CD4-positive, CD25-positive, alpha-beta regulatory T cell (primary cell): ENCODE measurements at regions not wholly inside any gene's neighbourhood (a gene's known extent, or its start where the extent isn't known, plus 50 kb on each side); places are given as distances from the start of the nearest gene placed in this dataset.
A peak's percentile ranks its signal among the peaks of the same experiment; 100 is the strongest.

Experiments
- ATAC-seq, 2 donors: fragments of 150-1000 bp; cut with Tn5 transposase; one replicate each; pipeline ENCODE4 v1.10.0; 2021; ENCODE audit warnings: low read depth in 2 of 2, moderate number of reproducible peaks in 2 of 2, moderate library complexity in 1 of 2
- DNase-seq, 3 donors: peaks; one replicate each; pipeline versions ENCODE4 v3.0.0 to v3.0.0-alpha.2; 2012 to 2022; ENCODE audit warnings: mixed read lengths in 1 of 3
- H3K27ac ChIP-seq: one replicate; pipeline ENCODE4 v1.7.0; 2013; ENCODE audit warnings: mild to moderate bottlenecking, low read length; ENCODE audit not compliant: insufficient read depth, poor library complexity, severe bottlenecking
- H3K27me3 ChIP-seq: one replicate; pipeline ENCODE4 v1.7.0; 2013; ENCODE audit warnings: low read length; ENCODE audit not compliant: control insufficient read depth, insufficient read depth
- H3K36me3 ChIP-seq: one replicate; pipeline ENCODE4 v1.7.0; 2013; ENCODE audit warnings: mild to moderate bottlenecking, low read length, moderate library complexity; ENCODE audit not compliant: control insufficient read depth, insufficient read depth
- H3K4me1 ChIP-seq: 2 replicates; pipeline ENCODE4 v1.7.0; 2013; ENCODE audit warnings: mild to moderate bottlenecking, low read length; ENCODE audit not compliant: insufficient read depth, control insufficient read depth, poor library complexity, severe bottlenecking
- H3K4me3 ChIP-seq: one replicate; pipeline ENCODE4 v1.7.0; 2013; ENCODE audit warnings: low read depth, mild to moderate bottlenecking, low read length, moderate library complexity
- H3K9me3 ChIP-seq, 2 experiments: 1 replicate in 1 of 2; 2 replicates in 1 of 2; pipeline ENCODE4 v1.7.0; 2013; ENCODE audit warnings: low read length in 2 of 2, mild to moderate bottlenecking in 1 of 2, moderate library complexity in 1 of 2; ENCODE audit not compliant: control insufficient read depth in 2 of 2
- H3K27ac Mint-ChIP-seq, 3 donors: one replicate each; pipeline ENCODE4 v1.8.0; 2020 to 2022; ENCODE audit warnings: mild to moderate bottlenecking in 3 of 3, mixed read lengths in 3 of 3, moderate library complexity in 2 of 3
- H3K27me3 Mint-ChIP-seq: one replicate; pipeline ENCODE4 v1.8.0; 2022; ENCODE audit warnings: mild to moderate bottlenecking, mixed read lengths
- H3K36me3 Mint-ChIP-seq: one replicate; pipeline ENCODE4 v1.8.0; 2020; ENCODE audit warnings: mixed read lengths
- H3K4me1 Mint-ChIP-seq, 4 donors: one replicate each; pipeline ENCODE4 v1.8.0; 2020 to 2022; ENCODE audit warnings: mixed read lengths in 4 of 4, mild to moderate bottlenecking in 1 of 4
- H3K4me3 Mint-ChIP-seq, 4 donors: one replicate each; pipeline ENCODE4 v1.8.0; 2020 to 2022; ENCODE audit warnings: mild to moderate bottlenecking in 4 of 4, mixed read lengths in 4 of 4, moderate library complexity in 3 of 4
- H3K9me3 Mint-ChIP-seq, 7 donors: one replicate each; pipeline ENCODE4 v1.8.0; 2020 to 2022; ENCODE audit warnings: mixed read lengths in 7 of 7, mild to moderate bottlenecking in 3 of 7, moderate library complexity in 2 of 7

DNA sequence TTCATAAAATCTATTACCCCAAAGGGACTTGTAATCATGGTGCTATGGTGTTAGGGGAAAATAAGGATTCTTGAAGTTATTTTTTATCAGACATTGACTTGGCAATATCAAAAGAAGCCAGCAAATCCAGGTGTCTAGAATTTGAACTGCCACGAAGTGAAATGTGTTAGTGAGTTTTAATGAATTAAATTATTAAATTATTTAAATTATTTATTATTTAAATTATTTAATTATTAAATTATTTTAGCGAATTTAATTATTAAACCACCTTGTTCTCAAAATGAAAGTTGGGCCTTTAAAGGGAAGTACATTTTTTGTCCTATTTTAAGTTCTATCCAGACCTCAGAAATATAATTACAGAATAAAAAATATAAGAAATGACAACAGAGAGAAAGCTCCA, 332.6 kb upstream of the SMC2 start:
- Mint-ChIP-seq H3K36me3 (no peaks in the 10 kb centered on the region), H3K4me3 (no peak overlapping the region), H3K9me3 (peaks cover 0 to 4% (median 2%) of the 10 kb centered on the region in 7 donors), H3K4me1 (no peaks in the 10 kb centered on the region), H3K27ac (no peak overlapping the region), H3K27me3 (no peaks in the 10 kb centered on the region)
- ATAC-seq (no peak), DNase-seq (no peak)
- Histone ChIP-seq H3K4me1 (no peaks in the 10 kb centered on the region), H3K4me3 (no peak overlapping the region), H3K9me3 (no peaks in the 10 kb centered on the region), H3K36me3 (no peaks in the 10 kb centered on the region), H3K27ac (no peak overlapping the region), H3K27me3 (no peaks in the 10 kb centered on the region)

DNA sequence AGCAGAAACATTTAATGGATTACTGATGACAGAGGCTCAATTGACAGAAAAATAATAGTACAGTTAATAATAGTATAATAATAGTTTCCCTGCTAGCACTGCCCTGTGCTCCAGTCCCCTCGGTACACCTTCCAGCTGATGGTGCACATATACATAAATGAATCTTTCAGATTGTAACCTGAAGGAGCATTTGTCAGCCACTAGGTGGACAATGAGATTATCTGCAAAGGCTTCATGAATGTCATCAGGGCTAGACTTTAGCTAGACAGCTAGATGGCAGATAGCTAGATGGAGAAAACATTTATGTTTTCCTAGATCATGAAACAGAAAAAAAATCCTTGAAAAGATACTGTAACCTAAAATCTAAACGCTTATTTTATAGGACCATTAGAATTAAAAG, 304.4 kb upstream of the SMC2 start:
- H3K4me3 ChIP-seq, result no peak overlapping the region
- Mint-ChIP-seq H3K4me3 (no peak overlapping the region), H3K27ac (no peak overlapping the region), H3K4me1 (no peaks in the 10 kb centered on the region), H3K27me3 (no peaks in the 10 kb centered on the region), H3K36me3 (no peaks in the 10 kb centered on the region), H3K9me3 (peaks cover 0 to 10% (median 6%) of the 10 kb centered on the region in 7 donors)
- ATAC-seq (no peak), DNase-seq (peak in 1 of 3 donors; percentile 8)
- H3K27me3 ChIP-seq, result no peaks in the 10 kb centered on the region
- no peaks in the 10 kb centered on the region for H3K4me1 ChIP-seq
- H3K27ac ChIP-seq, result no peak overlapping the region
- H3K36me3 ChIP-seq, result no peaks in the 10 kb centered on the region
- H3K9me3 ChIP-seq, result no peaks in the 10 kb centered on the region

DNA sequence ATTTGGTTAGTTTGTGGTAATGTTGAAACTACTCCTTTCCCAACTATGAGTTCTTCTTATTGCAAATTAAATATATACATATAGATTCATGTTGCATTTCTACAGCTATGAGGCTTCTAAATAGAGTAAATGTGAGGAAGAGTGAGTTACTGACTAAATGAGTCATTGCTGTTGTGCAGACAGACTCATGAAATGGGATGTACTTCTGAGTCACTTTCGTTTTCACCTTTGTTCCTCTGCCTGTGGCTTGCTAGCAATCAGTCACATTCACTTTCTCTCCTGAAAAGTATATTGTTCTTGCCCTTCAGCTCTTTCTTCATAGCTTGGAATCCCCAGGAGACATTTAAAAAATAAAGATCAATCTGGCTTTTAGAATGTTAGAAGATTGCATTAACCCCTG, 295.5 kb upstream of the SMC2 start:
- no peak overlapping the region for H3K27ac Mint-ChIP-seq
- ATAC-seq, result peak in 1 of 2 donors; percentile 28
- Histone ChIP-seq H3K4me1 (no peaks in the 10 kb centered on the region), H3K36me3 (no peaks in the 10 kb centered on the region), H3K27me3 (no peaks in the 10 kb centered on the region), H3K9me3 (no peaks in the 10 kb centered on the region), H3K27ac (no peak overlapping the region), H3K4me3 (no peak overlapping the region)
- peak in 1 of 3 donors; percentile 35 for DNase-seq
- H3K4me1 Mint-ChIP-seq, result no peaks in the 10 kb centered on the region
- H3K36me3 Mint-ChIP-seq, result no peaks in the 10 kb centered on the region
- H3K27me3 Mint-ChIP-seq, result no peaks in the 10 kb centered on the region
- no peak overlapping the region for H3K4me3 Mint-ChIP-seq
- H3K9me3 Mint-ChIP-seq, result peaks cover 0 to 2% (median 0%) of the 10 kb centered on the region in 7 donors

DNA sequence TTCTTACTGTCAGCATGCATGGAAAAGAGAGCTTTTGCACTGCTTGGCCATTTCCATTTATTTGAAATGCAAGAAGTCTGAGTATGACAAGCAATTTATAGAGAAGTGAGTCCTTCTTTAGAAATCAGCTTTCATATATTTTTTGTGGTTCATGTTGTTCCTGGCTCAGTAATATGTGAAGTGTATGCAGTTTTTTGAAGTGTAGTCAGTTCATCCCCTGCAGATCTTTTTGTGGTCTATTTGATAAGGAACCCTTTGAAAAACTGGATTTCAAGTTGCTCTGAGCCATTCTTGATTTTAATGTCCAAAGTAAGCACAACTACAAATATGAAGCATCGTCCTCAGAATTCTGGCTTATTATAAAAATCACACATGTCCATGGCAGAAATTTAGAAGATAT, 294.1 kb upstream of the SMC2 start:
- Mint-ChIP-seq H3K4me3 (no peak overlapping the region), H3K9me3 (peaks cover 0 to 3% (median 0%) of the 10 kb centered on the region in 7 donors), H3K36me3 (no peaks in the 10 kb centered on the region), H3K27ac (no peak overlapping the region), H3K4me1 (no peaks in the 10 kb centered on the region), H3K27me3 (no peaks in the 10 kb centered on the region)
- Histone ChIP-seq H3K4me3 (no peak overlapping the region), H3K27me3 (no peaks in the 10 kb centered on the region), H3K4me1 (no peaks in the 10 kb centered on the region), H3K9me3 (no peaks in the 10 kb centered on the region), H3K36me3 (no peaks in the 10 kb centered on the region), H3K27ac (no peak overlapping the region)
- no peak for ATAC-seq
- no peak for DNase-seq

DNA sequence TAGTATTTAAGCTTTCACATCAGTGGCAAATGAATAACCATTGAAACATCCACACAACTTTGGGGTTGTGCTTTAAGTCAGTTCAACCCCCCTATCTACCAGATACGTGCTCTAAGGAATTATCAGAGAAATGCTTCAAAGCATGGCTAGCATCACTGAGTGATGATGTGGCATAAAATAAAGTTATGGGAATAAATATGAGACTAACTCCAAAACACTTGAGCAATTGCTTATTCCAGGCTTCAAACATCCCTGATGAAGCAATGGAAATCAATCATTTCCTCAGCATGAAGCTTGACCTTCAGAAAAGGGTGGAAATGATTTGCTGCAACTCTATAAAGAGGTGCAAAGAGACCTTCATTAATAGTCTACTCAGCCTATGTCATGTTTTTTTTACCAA, 292.0 kb upstream of the SMC2 start:
- H3K27me3 Mint-ChIP-seq, result no peaks in the 10 kb centered on the region
- peaks cover 0 to 7% (median 2%) of the 10 kb centered on the region in 7 donors for H3K9me3 Mint-ChIP-seq
- H3K36me3 ChIP-seq, result no peaks in the 10 kb centered on the region
- no peak for DNase-seq
- H3K4me1 Mint-ChIP-seq, result no peaks in the 10 kb centered on the region
- H3K9me3 ChIP-seq, result no peaks in the 10 kb centered on the region
- H3K4me3 Mint-ChIP-seq, result no peak overlapping the region
- H3K36me3 Mint-ChIP-seq, result no peaks in the 10 kb centered on the region
- no peaks in the 10 kb centered on the region for H3K4me1 ChIP-seq
- no peaks in the 10 kb centered on the region for H3K27me3 ChIP-seq
- no peak overlapping the region for H3K27ac ChIP-seq
- no peak overlapping the region for H3K4me3 ChIP-seq
- H3K27ac Mint-ChIP-seq, result no peak overlapping the region
- ATAC-seq, result no peak

DNA sequence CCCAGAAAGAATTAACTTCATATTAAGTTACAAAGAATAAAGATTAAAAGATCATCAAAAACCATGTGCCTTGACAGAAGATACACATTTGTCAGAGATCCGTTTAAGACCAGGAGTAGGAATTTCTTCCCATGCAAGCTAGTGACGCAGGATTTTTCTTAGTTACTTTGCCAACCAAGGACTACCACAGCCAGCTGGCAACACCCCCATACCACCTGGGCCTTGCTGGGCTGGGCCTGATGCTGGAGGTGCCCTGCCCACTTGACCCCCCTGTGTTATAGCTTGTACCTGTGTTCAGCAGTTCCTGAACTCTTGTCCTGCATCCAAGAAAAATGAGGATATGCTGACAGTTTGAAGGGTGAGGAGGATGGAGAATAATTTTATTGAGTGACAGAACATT, 290.9 kb upstream of the SMC2 start:
- no peak overlapping the region for H3K4me3 Mint-ChIP-seq
- Histone ChIP-seq H3K4me1 (no peaks in the 10 kb centered on the region), H3K27me3 (no peaks in the 10 kb centered on the region), H3K9me3 (no peaks in the 10 kb centered on the region), H3K27ac (no peak overlapping the region), H3K36me3 (no peaks in the 10 kb centered on the region), H3K4me3 (no peak overlapping the region)
- no peaks in the 10 kb centered on the region for H3K36me3 Mint-ChIP-seq
- H3K27me3 Mint-ChIP-seq, result no peaks in the 10 kb centered on the region
- H3K9me3 Mint-ChIP-seq, result peaks cover 0 to 15% (median 2%) of the 10 kb centered on the region in 7 donors
- peak overlapping the region in 1 of 3 donors; percentile 35 for H3K27ac Mint-ChIP-seq
- no peak for ATAC-seq
- H3K4me1 Mint-ChIP-seq, result no peaks in the 10 kb centered on the region
- no peak for DNase-seq

DNA sequence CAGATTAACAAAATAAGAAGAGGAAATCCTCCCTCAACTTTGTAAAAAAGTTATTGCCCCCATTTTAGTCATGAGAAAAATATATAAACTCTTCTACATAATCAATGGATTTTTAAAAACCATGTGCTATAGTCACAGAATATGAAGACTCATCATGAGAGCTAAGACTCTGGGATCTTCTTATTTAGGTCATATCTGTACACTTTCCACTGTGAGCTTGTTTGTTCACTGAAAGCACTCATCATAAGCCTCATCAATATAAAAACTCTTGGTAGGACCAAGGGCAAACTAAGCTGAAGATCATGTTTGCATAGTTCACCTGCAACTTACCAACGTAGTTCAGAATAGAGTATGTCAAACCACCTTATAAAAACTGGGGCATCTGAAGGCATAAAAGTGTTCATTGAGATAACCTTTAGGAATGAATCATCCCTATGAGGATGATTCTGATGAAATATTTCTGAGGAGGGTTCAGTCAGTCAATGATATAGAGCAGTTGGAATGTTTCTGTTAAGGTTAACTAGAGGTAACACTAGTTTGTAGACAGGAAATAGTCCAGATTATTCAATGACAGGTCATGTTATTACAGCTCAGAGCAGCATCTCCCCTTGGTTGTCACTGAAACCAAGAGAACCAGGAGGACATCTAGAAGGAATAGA, 289.9 kb upstream of the SMC2 start:
- H3K27me3 Mint-ChIP-seq, result no peaks in the 10 kb centered on the region
- Histone ChIP-seq H3K36me3 (no peaks in the 10 kb centered on the region), H3K27me3 (no peaks in the 10 kb centered on the region), H3K27ac (no peak overlapping the region), H3K4me3 (no peak overlapping the region), H3K4me1 (no peaks in the 10 kb centered on the region), H3K9me3 (no peaks in the 10 kb centered on the region)
- no peaks in the 10 kb centered on the region for H3K4me1 Mint-ChIP-seq
- DNase-seq, result no peak
- H3K4me3 Mint-ChIP-seq, result no peak overlapping the region
- no peak for ATAC-seq
- H3K27ac Mint-ChIP-seq, result no peak overlapping the region
- H3K36me3 Mint-ChIP-seq, result no peaks in the 10 kb centered on the region
- H3K9me3 Mint-ChIP-seq, result peaks cover 0 to 15% (median 2%) of the 10 kb centered on the region in 7 donors

DNA sequence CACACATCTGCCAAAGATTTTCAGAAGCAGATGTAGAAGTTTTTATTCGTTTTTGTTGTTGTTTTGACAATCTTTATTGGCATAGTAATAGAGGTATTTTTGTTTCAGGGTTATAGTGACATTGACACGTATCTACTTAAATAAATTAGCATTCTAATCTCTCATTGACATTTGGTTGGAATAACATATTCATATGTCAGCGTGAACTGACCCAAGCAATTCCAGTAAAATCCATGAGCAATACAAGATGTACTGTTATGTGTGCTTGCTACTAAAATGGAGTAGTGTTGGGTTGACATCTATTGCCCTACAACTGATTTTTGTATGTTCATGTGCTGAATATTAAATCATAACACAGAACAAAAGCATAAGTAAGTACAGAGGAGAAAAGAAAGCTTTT, 284.4 kb upstream of the SMC2 start:
- no peak overlapping the region for H3K27ac ChIP-seq
- no peaks in the 10 kb centered on the region for H3K4me1 Mint-ChIP-seq
- H3K27me3 Mint-ChIP-seq, result no peaks in the 10 kb centered on the region
- no peaks in the 10 kb centered on the region for H3K4me1 ChIP-seq
- H3K4me3 ChIP-seq, result no peak overlapping the region
- no peaks in the 10 kb centered on the region for H3K36me3 Mint-ChIP-seq
- H3K27me3 ChIP-seq, result no peaks in the 10 kb centered on the region
- no peaks in the 10 kb centered on the region for H3K9me3 ChIP-seq
- no peaks in the 10 kb centered on the region for H3K36me3 ChIP-seq
- no peak overlapping the region for H3K27ac Mint-ChIP-seq
- DNase-seq, result no peak
- H3K9me3 Mint-ChIP-seq, result peaks cover 0 to 14% (median 2%) of the 10 kb centered on the region in 7 donors
- no peak for ATAC-seq
- no peak overlapping the region for H3K4me3 Mint-ChIP-seq
